PC-9 (cell line): ENCODE measurements at regions not wholly inside any gene's neighbourhood (a gene's known extent, or its start where the extent isn't known, plus 50 kb on each side); places are given as distances from the start of the nearest gene placed in this dataset.

Experiments
- BruUV-seq: library from RNA; stranded (reverse); fragments of 400-500 nt; replicated peaks from 2 replicates; lab custom pipeline; 2021; lab: Mats Ljungman, UMichigan
- CTCF ChIA-PET: fragments of 300-600 bp; sonication (Branson Sonifier 250); formaldehyde crosslinking; loops from one replicate; lab custom pipeline; 2022; ENCODE audit warnings: antibody characterized with exemption; lab: Charles Lee
- POLR2A ChIA-PET: fragments of 300-600 bp; sonication (Branson Sonifier 250); formaldehyde crosslinking; loops from one replicate; lab custom pipeline; 2022; ENCODE audit warnings: antibody characterized with exemption; ENCODE audit not compliant: unreplicated experiment; lab: Charles Lee
- DNase-seq, 2 experiments: peaks; one replicate each; pipeline versions ENCODE4 v3.0.0 to v3.0.0-alpha.2; 2015 to 2022; ENCODE audit warnings: mixed read lengths in 1 of 2
- H2AFZ ChIP-seq: fragments of 200-600 bp; sonication (generic); 2 replicates; pipeline ENCODE4 v1.8.1; 2017; ENCODE audit warnings: antibody characterized with exemption
- H3F3A ChIP-seq: fragments of 200-600 bp; sonication (generic); 2 replicates; pipeline ENCODE4 v1.8.1; 2017; ENCODE audit warnings: antibody characterized with exemption, mild to moderate bottlenecking, low read depth; ENCODE audit not compliant: insufficient read depth
- H3K27ac ChIP-seq: fragments of 200-600 bp; sonication (generic); 2 replicates; pipeline ENCODE4 v1.6.1; 2016; ENCODE audit warnings: mixed run types
- H3K27me3 ChIP-seq: fragments of 200-600 bp; sonication (generic); 2 replicates; pipeline ENCODE4 v1.6.1; 2016; ENCODE audit warnings: low read depth, mixed run types; ENCODE audit not compliant: insufficient read depth
- H3K36me3 ChIP-seq: fragments of 200-600 bp; sonication (generic); 2 replicates; pipeline ENCODE4 v1.6.1; 2016; ENCODE audit warnings: low read depth, mixed run types
- H3K4me1 ChIP-seq: fragments of 200-600 bp; sonication (generic); replicated peaks from 2 replicates; pipeline ENCODE4 v1.6.1; 2016; ENCODE audit warnings: mixed run types; ENCODE audit not compliant: insufficient read depth
- H3K4me2 ChIP-seq: fragments of 200-600 bp; sonication (generic); 2 replicates; pipeline ENCODE4 v1.6.1; 2017; ENCODE audit warnings: mixed run types
- H3K4me3 ChIP-seq: fragments of 200-600 bp; sonication (generic); 2 replicates; pipeline ENCODE4 v1.6.1; 2016; ENCODE audit warnings: mixed run types
- H3K79me2 ChIP-seq: fragments of 200-600 bp; sonication (generic); 2 replicates; pipeline ENCODE4 v1.6.1; 2017; ENCODE audit warnings: low read depth, mixed run types
- H3K9me2 ChIP-seq: fragments of 200-600 bp; sonication (generic); 2 replicates; pipeline ENCODE4 v1.8.1; 2017; ENCODE audit warnings: mild to moderate bottlenecking; ENCODE audit not compliant: insufficient read depth
- H3K9me3 ChIP-seq: fragments of 200-600 bp; sonication (generic); 2 replicates; pipeline ENCODE4 v1.8.1; 2016; ENCODE audit warnings: low read depth; ENCODE audit not compliant: insufficient read depth
- H4K20me1 ChIP-seq: fragments of 200-600 bp; sonication (generic); 2 replicates; pipeline ENCODE4 v1.8.1; 2017; ENCODE audit not compliant: insufficient read depth
- CTCF ChIP-seq: fragments of 200-600 bp; sonication (generic); conservative IDR thresholded peaks from 2 replicates; pipeline ENCODE4 v1.6.1; 2017; ENCODE audit warnings: mixed run types, antibody characterized with exemption, mild to moderate bottlenecking, moderate library complexity
- EZH2 ChIP-seq: fragments of 200-600 bp; sonication (generic); IDR thresholded peaks from 2 replicates; pipeline ENCODE4 v1.8.0; 2017; ENCODE audit warnings: antibody characterized with exemption, low read depth
- intact Hi-C: fragments of 100-400 bp; cut with micrococcal nuclease; formaldehyde crosslinking; loops from one replicate; pipeline ENCODE4 v1.10.0; 2022; ENCODE audit not compliant: unreplicated experiment

GRCh38 chr4:131061734-131062133 is 1965.8 kb downstream of the C4orf33 start:
- BruUV-seq, result no TSS peak
- no peak overlapping the region for H2AFZ ChIP-seq
- DNase-seq, result no peak
- H3K4me2 ChIP-seq, result no peak overlapping the region
- intact Hi-C loops, result no loop called here
- H4K20me1 ChIP-seq, result no peaks in the 10 kb centered on the region
- no peaks in the 10 kb centered on the region for H3K4me1 ChIP-seq
- no peaks in the 10 kb centered on the region for H3K79me2 ChIP-seq
- H3K9me2 ChIP-seq, result no peaks in the 10 kb centered on the region
- H3F3A ChIP-seq, result no peaks in the 10 kb centered on the region
- no peaks in the 10 kb centered on the region for H3K27me3 ChIP-seq
- no peak for TF ChIP-seq EZH2
- TF ChIP-seq CTCF, result no peak
- CTCF ChIA-PET, result no interaction called here
- H3K4me3 ChIP-seq, result no peak overlapping the region
- H3K36me3 ChIP-seq, result no peaks in the 10 kb centered on the region
- POLR2A ChIA-PET, result no interaction called here
- H3K27ac ChIP-seq, result no peak overlapping the region
- H3K9me3 ChIP-seq, result no peaks in the 10 kb centered on the region

GRCh38 chr4:131063878-131064277 is 1967.9 kb downstream of the C4orf33 start:
- ChIA-PET POLR2A (no interaction called here), CTCF (no interaction called here)
- Histone ChIP-seq H3K9me2 (no peaks in the 10 kb centered on the region), H3F3A (no peaks in the 10 kb centered on the region), H3K27me3 (no peaks in the 10 kb centered on the region), H3K4me2 (no peak overlapping the region), H3K4me3 (no peak overlapping the region), H2AFZ (no peak overlapping the region), H3K4me1 (no peaks in the 10 kb centered on the region), H3K36me3 (no peaks in the 10 kb centered on the region), H3K27ac (no peak overlapping the region), H4K20me1 (no peaks in the 10 kb centered on the region), H3K79me2 (no peaks in the 10 kb centered on the region), H3K9me3 (no peaks in the 10 kb centered on the region)
- intact Hi-C loops, result no loop called here
- TF ChIP-seq EZH2 (no peak), CTCF (no peak)
- no TSS peak for BruUV-seq
- DNase-seq, result no peak

- H3K4me2 ChIP-seq, result no peak overlapping the region
- H3K27me3 ChIP-seq, result no peaks in the 10 kb centered on the region
- H3K27ac ChIP-seq, result no peak overlapping the region
- no peaks in the 10 kb centered on the region for H4K20me1 ChIP-seq
- ChIA-PET CTCF (no interaction called here), POLR2A (no interaction called here)
- no TSS peak for BruUV-seq
- no peaks in the 10 kb centered on the region for H3K9me3 ChIP-seq
- no peaks in the 10 kb centered on the region for H3F3A ChIP-seq
- H3K36me3 ChIP-seq, result no peaks in the 10 kb centered on the region
- no peak overlapping the region for H3K4me3 ChIP-seq
- intact Hi-C loops, result loop anchor here (10.0 kb wide), 1 partner anchor 1716 kb away; no protein-coding TSS in a partner anchor
- no peak for DNase-seq
- no peaks in the 10 kb centered on the region for H3K4me1 ChIP-seq
- no peaks in the 10 kb centered on the region for H3K9me2 ChIP-seq
- no peaks in the 10 kb centered on the region for H3K79me2 ChIP-seq
- TF ChIP-seq CTCF, result no peak
- no peak for TF ChIP-seq EZH2
- H2AFZ ChIP-seq, result no peak overlapping the region
Observed at GRCh38 chr4:131081069-131081468, 1985.1 kb downstream of the C4orf33 start.
